ENCODE measurements at regions not wholly inside any gene's neighbourhood (a gene's known extent, or its start where the extent isn't known, plus 50 kb on each side); places are given as distances from the start of the nearest gene placed in this dataset.

GRCh38 chr18:22063102-22063501, 106.3 kb upstream of the GATA6 start:
- Histone ChIP-seq H3K4me2 (no peak overlapping the region), H3K27ac (no peak overlapping the region), H3K4me3 (IDR thresholded peaks at IDR 0.05; ENCODE audit: insufficient read depth, low read depth, low read length) (no peak overlapping the region), H3K4me1 (ENCODE audit: low read depth, poor library complexity, severe bottlenecking) (no peaks in the 10 kb centered on the region), H3K9ac (no peak overlapping the region), H4K20me1 (ENCODE audit: insufficient read depth) (no peaks in the 10 kb centered on the region), H2AFZ (ENCODE audit: low read depth) (no peak overlapping the region), H3K27me3 (ENCODE audit: insufficient read depth, low read depth) (no peaks in the 10 kb centered on the region), H3K36me3 (ENCODE audit: insufficient read depth) (no peaks in the 10 kb centered on the region), H3K79me2 (ENCODE audit: insufficient read depth, low read depth) (no peaks in the 10 kb centered on the region)
- TF ChIP-seq CTCF (conservative IDR thresholded peaks at IDR 0.05; ENCODE audit: low read depth, low read length): no peak

DNA sequence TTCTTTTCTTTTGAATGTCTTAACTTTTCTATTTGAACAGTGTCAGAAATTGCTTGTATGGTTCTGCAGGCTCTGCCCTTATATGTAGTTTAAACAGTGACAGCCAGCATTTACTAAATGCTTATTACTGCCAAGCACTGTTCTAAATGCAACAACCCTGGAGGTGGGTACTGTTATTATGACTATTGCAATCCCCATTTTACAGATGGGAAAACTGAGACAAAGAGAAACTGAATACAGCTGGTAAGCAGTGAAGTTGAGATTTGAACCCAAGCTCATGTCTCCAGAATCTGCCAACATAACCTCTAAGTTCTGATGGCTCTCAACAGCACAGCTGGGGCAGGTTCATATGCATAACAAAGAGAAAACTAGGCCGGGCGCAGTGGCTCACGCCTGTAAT, 105.7 kb upstream of the GATA6 start:
- H3K4me3 ChIP-seq (IDR thresholded peaks at IDR 0.05; ENCODE audit: insufficient read depth, low read depth, low read length): no peak overlapping the region
- no peak overlapping the region for H3K4me2 ChIP-seq
- no peaks in the 10 kb centered on the region for H3K36me3 ChIP-seq (ENCODE audit: insufficient read depth)
- no peaks in the 10 kb centered on the region for H3K4me1 ChIP-seq (ENCODE audit: low read depth, poor library complexity, severe bottlenecking)
- no peaks in the 10 kb centered on the region for H4K20me1 ChIP-seq (ENCODE audit: insufficient read depth)
- no peaks in the 10 kb centered on the region for H3K79me2 ChIP-seq (ENCODE audit: insufficient read depth, low read depth)
- H3K9ac ChIP-seq: no peak overlapping the region
- no peak overlapping the region for H2AFZ ChIP-seq (ENCODE audit: low read depth)
- H3K27ac ChIP-seq: no peak overlapping the region
- H3K27me3 ChIP-seq (ENCODE audit: insufficient read depth, low read depth): no peaks in the 10 kb centered on the region
- no peak for TF ChIP-seq CTCF (conservative IDR thresholded peaks at IDR 0.05; ENCODE audit: low read depth, low read length)

DNA sequence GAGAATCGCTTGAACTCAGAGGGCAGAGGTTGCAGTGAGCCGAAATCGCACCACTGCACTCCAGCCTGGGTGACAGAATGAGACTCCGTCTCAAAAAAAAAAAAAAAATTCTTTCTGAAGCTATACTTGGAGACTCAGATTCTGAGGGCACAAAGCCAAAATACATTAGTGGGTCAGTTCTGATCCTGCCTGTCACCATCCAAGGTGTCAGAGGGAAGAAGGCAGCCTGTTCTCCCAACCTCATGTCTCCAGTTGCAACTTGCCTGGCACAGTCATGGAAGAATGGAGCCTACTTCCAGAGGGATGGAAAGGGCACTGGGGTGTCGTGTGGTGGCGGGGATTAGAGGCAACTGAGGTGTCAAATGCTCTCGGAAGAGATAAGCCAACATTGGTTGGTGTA, 104.8 kb upstream of the GATA6 start:
- TF ChIP-seq CTCF (conservative IDR thresholded peaks at IDR 0.05; ENCODE audit: low read depth, low read length): no peak
- H3K27me3 ChIP-seq (ENCODE audit: insufficient read depth, low read depth): no peaks in the 10 kb centered on the region
- no peaks in the 10 kb centered on the region for H4K20me1 ChIP-seq (ENCODE audit: insufficient read depth)
- H3K79me2 ChIP-seq (ENCODE audit: insufficient read depth, low read depth): no peaks in the 10 kb centered on the region
- H2AFZ ChIP-seq (ENCODE audit: low read depth): no peak overlapping the region
- no peaks in the 10 kb centered on the region for H3K4me1 ChIP-seq (ENCODE audit: low read depth, poor library complexity, severe bottlenecking)
- H3K4me2 ChIP-seq: no peak overlapping the region
- no peak overlapping the region for H3K9ac ChIP-seq
- H3K27ac ChIP-seq: no peak overlapping the region
- H3K36me3 ChIP-seq (ENCODE audit: insufficient read depth): no peaks in the 10 kb centered on the region
- no peak overlapping the region for H3K4me3 ChIP-seq (IDR thresholded peaks at IDR 0.05; ENCODE audit: insufficient read depth, low read depth, low read length)

DNA sequence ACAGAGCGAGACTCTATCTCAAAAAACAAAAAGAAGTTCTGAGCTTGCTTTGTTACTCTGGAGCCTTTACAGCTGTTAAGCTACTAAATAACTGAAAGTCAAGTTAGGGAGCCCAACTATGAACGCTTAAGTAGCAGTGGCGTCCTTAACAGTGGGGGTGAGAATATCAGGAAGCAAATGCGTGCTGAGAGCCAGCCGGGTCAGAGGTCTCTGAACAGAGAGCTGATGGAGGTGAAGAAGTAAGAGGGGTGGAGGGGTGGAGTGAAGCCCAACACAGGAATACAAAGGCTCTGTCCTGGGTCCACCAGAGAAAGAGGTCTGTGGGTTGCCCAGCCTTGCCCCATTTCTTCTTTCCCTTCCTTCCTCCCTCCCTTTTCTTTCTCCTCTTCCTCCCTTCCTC, 104.1 kb upstream of the GATA6 start:
- no peak for TF ChIP-seq CTCF (conservative IDR thresholded peaks at IDR 0.05; ENCODE audit: low read depth, low read length)
- Histone ChIP-seq H3K4me2 (no peak overlapping the region), H4K20me1 (ENCODE audit: insufficient read depth) (no peaks in the 10 kb centered on the region), H2AFZ (ENCODE audit: low read depth) (no peak overlapping the region), H3K27ac (no peak overlapping the region), H3K27me3 (ENCODE audit: insufficient read depth, low read depth) (no peaks in the 10 kb centered on the region), H3K9ac (no peak overlapping the region), H3K79me2 (ENCODE audit: insufficient read depth, low read depth) (no peaks in the 10 kb centered on the region), H3K4me1 (ENCODE audit: low read depth, poor library complexity, severe bottlenecking) (no peaks in the 10 kb centered on the region), H3K4me3 (IDR thresholded peaks at IDR 0.05; ENCODE audit: insufficient read depth, low read depth, low read length) (no peak overlapping the region), H3K36me3 (ENCODE audit: insufficient read depth) (no peaks in the 10 kb centered on the region)

DNA sequence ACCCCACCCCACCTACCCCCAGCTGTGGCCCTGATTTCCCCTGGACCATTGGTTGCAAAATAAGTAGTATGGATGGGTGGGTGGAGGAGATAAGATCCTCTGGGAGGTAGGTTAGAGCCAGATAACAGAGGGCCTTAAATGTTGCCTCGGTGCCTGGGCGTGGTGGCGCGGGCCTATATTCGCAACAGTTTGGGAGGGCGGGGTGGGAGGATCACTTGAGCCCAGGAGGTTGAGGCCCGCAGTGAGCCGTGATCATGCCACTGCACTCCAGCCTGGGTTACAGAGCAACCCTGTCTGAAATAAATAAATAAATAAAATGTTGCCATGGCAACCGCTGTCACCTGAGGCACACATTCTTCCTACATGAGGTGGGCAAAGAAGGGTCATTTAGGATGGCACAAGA, 103.3 kb upstream of the GATA6 start:
- H3K4me2 ChIP-seq: no peak overlapping the region
- no peaks in the 10 kb centered on the region for H3K79me2 ChIP-seq (ENCODE audit: insufficient read depth, low read depth)
- no peaks in the 10 kb centered on the region for H3K4me1 ChIP-seq (ENCODE audit: low read depth, poor library complexity, severe bottlenecking)
- no peak overlapping the region for H3K27ac ChIP-seq
- H2AFZ ChIP-seq (ENCODE audit: low read depth): no peak overlapping the region
- no peaks in the 10 kb centered on the region for H3K27me3 ChIP-seq (ENCODE audit: insufficient read depth, low read depth)
- no peaks in the 10 kb centered on the region for H4K20me1 ChIP-seq (ENCODE audit: insufficient read depth)
- H3K4me3 ChIP-seq (IDR thresholded peaks at IDR 0.05; ENCODE audit: insufficient read depth, low read depth, low read length): no peak overlapping the region
- TF ChIP-seq CTCF (conservative IDR thresholded peaks at IDR 0.05; ENCODE audit: low read depth, low read length): no peak
- no peaks in the 10 kb centered on the region for H3K36me3 ChIP-seq (ENCODE audit: insufficient read depth)
- H3K9ac ChIP-seq: no peak overlapping the region
